Loucy (cell line): ENCODE measurements at regions not wholly inside any gene's neighbourhood (a gene's known extent, or its start where the extent isn't known, plus 50 kb on each side); places are given as distances from the start of the nearest gene placed in this dataset.

ENCODE experiments used
- H2AFZ ChIP-seq: fragments of 200-600 bp; sonication (generic); 2 replicates; pipeline ENCODE4 v1.6.0; 2016; ENCODE audit warnings: antibody characterized with exemption, mild to moderate bottlenecking, low read length, moderate library complexity
- H3F3A ChIP-seq: fragments of 200-600 bp; 2 replicates; pipeline ENCODE4 v1.6.0; 2016; ENCODE audit warnings: antibody characterized with exemption, low read depth, mild to moderate bottlenecking
- H3K27me3 ChIP-seq: fragments of 200-600 bp; sonication (generic); 2 replicates; pipeline ENCODE4 v1.6.1; 2014; ENCODE audit warnings: low read length, mild to moderate bottlenecking; ENCODE audit not compliant: insufficient read depth, poor library complexity, severe bottlenecking
- H3K36me3 ChIP-seq: fragments of 200-600 bp; sonication (generic); 2 replicates; pipeline ENCODE4 v1.6.1; 2016; ENCODE audit warnings: low read length; ENCODE audit not compliant: insufficient read depth
- H3K4me1 ChIP-seq: fragments of 200-600 bp; sonication (generic); 2 replicates; pipeline ENCODE4 v1.5.1; 2014; ENCODE audit warnings: low read length, mild to moderate bottlenecking; ENCODE audit not compliant: insufficient read depth, poor library complexity, severe bottlenecking
- H3K4me2 ChIP-seq: fragments of 200-600 bp; sonication (generic); 2 replicates; pipeline ENCODE4 v1.6.0; 2014; ENCODE audit warnings: antibody characterized with exemption, low read length, low read depth, mild to moderate bottlenecking; ENCODE audit not compliant: poor library complexity, severe bottlenecking
- H3K4me3 ChIP-seq: fragments of 200-600 bp; sonication (generic); 2 replicates; pipeline ENCODE4 v1.5.1; 2014; ENCODE audit warnings: low read length, mild to moderate bottlenecking, mixed read lengths; ENCODE audit not compliant: poor library complexity, severe bottlenecking
- H3K79me2 ChIP-seq: fragments of 200-600 bp; sonication (generic); 2 replicates; pipeline ENCODE4 v1.6.1; 2014; ENCODE audit warnings: low read length; ENCODE audit not compliant: insufficient read depth
- H3K9ac ChIP-seq: fragments of 200-600 bp; sonication (generic); 2 replicates; pipeline ENCODE4 v1.6.0; 2014; ENCODE audit warnings: mild to moderate bottlenecking, low read depth, low read length, moderate library complexity; ENCODE audit not compliant: poor library complexity, severe bottlenecking
- H3K9me2 ChIP-seq: fragments of 200-600 bp; sonication (generic); replicated peaks from 2 replicates; pipeline ENCODE4 v1.6.1; 2016; ENCODE audit warnings: low read depth, low read length, mixed read lengths
- H3K9me3 ChIP-seq: fragments of 200-600 bp; sonication (generic); 2 replicates; pipeline ENCODE4 v1.6.1; 2014; ENCODE audit warnings: mild to moderate bottlenecking, antibody characterized with exemption, low read length, low read depth; ENCODE audit not compliant: insufficient read depth
- H4K20me1 ChIP-seq: fragments of 200-600 bp; sonication (generic); 2 replicates; pipeline ENCODE4 v1.6.0; 2014; ENCODE audit warnings: antibody characterized with exemption, low read length, mild to moderate bottlenecking; ENCODE audit not compliant: insufficient read depth, poor library complexity, severe bottlenecking
- EZH2phosphoT487 ChIP-seq: fragments of 200-600 bp; IDR thresholded peaks from 2 replicates; pipeline ENCODE4 v1.6.1; 2018; ENCODE audit warnings: antibody characterized with exemption, mild to moderate bottlenecking, moderate library complexity, borderline replicate concordance
- TF ChIP-seq, protein P1 (sequence below): fragments of 200-600 bp; sonication (generic); conservative IDR thresholded peaks from 2 replicates; pipeline ENCODE4 v1.5.1; 2014; ENCODE audit warnings: mild to moderate bottlenecking, antibody characterized with exemption, low read length

DNA sequence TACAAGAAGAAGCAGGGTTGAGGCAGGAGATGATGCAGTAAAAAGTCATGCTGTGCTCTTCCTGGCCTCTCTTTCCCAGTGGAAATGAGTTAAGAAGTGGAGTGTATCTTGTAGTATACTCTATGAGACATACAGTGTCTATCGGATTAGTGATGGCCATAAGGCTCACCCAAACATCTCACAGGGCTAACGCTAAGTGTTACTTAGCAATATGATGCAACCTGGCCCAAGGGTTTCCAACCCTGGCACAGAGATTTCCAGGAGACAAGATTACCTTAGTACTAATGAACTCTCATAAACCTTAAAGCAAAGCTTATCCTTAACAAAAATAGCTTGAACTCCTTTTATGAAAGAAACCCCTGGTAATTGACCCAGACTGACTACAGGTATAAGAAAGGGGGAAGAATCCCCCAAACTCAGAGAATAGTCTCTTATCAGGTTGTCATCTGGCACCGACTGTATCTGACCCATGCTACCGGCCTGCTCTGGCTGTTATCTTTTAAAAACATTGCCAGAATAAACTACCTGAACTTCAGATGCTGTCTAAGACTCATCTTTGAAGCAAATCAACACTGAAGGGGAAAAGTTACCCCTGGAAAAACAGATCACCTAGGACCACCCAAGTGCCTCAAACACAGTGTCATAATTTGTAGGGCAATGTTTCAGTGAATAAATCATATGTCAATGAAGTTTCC is 1002.0 kb downstream of the REEP3 start:
- Histone ChIP-seq H3K27me3 (no peaks in the 10 kb centered on the region), H3K4me1 (no peaks in the 10 kb centered on the region), H3K36me3 (no peaks in the 10 kb centered on the region), H3K4me3 (no peak overlapping the region), H4K20me1 (no peaks in the 10 kb centered on the region), H3K79me2 (no peaks in the 10 kb centered on the region), H3K9me2 (no peaks in the 10 kb centered on the region), H3F3A (no peaks in the 10 kb centered on the region), H2AFZ (no peak overlapping the region), H3K9ac (no peak overlapping the region), H3K4me2 (no peak overlapping the region), H3K9me3 (no peaks in the 10 kb centered on the region)
- TF ChIP-seq EZH2phosphoT487 = no peak
- TF ChIP-seq, protein P1, sequence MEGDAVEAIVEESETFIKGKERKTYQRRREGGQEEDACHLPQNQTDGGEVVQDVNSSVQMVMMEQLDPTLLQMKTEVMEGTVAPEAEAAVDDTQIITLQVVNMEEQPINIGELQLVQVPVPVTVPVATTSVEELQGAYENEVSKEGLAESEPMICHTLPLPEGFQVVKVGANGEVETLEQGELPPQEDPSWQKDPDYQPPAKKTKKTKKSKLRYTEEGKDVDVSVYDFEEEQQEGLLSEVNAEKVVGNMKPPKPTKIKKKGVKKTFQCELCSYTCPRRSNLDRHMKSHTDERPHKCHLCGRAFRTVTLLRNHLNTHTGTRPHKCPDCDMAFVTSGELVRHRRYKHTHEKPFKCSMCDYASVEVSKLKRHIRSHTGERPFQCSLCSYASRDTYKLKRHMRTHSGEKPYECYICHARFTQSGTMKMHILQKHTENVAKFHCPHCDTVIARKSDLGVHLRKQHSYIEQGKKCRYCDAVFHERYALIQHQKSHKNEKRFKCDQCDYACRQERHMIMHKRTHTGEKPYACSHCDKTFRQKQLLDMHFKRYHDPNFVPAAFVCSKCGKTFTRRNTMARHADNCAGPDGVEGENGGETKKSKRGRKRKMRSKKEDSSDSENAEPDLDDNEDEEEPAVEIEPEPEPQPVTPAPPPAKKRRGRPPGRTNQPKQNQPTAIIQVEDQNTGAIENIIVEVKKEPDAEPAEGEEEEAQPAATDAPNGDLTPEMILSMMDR = no peak

DNA sequence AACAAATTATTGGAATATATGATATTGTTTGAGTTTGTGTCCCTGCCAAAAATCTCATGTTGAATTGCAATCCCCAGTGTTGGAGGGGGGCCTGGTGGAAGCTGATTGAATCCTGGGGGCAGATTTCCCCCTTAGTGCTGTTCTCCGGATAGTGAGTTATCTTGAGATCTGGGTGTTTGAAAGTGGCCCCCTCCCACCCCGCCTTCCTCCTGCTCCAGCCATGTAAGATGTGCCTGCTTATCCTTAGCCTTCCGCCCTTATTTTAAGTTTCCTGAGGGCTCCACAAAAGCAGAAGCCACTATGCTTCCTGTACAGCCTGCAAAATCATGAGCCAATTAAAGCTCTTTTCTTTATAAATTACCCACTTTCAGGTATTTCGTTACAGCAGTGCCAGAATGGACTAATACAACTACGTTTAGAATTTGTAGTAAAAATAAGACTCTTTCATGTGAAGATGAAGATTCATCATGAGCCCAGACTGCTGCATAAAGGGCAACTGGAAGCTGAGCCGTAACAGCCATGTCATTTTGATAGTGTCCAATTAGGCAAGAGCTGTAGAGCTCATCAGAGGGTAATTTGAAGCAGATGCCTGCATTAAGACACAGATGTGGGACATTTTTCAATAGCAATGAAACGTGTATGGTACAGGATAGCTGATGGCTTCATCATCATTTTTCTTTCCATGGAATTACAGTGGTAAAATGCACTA is 1007.2 kb downstream of the REEP3 start:
- no peaks in the 10 kb centered on the region for H3F3A ChIP-seq
- H3K4me1 ChIP-seq = no peaks in the 10 kb centered on the region
- H3K9me3 ChIP-seq = no peaks in the 10 kb centered on the region
- H3K79me2 ChIP-seq = no peaks in the 10 kb centered on the region
- H3K4me2 ChIP-seq = no peak overlapping the region
- H3K27me3 ChIP-seq = no peaks in the 10 kb centered on the region
- no peak overlapping the region for H3K4me3 ChIP-seq
- no peaks in the 10 kb centered on the region for H3K36me3 ChIP-seq
- H3K9ac ChIP-seq = no peak overlapping the region
- no peak overlapping the region for H2AFZ ChIP-seq
- no peaks in the 10 kb centered on the region for H3K9me2 ChIP-seq
- TF ChIP-seq, protein P1 = no peak
- TF ChIP-seq EZH2phosphoT487 = no peak
- H4K20me1 ChIP-seq = no peaks in the 10 kb centered on the region

DNA sequence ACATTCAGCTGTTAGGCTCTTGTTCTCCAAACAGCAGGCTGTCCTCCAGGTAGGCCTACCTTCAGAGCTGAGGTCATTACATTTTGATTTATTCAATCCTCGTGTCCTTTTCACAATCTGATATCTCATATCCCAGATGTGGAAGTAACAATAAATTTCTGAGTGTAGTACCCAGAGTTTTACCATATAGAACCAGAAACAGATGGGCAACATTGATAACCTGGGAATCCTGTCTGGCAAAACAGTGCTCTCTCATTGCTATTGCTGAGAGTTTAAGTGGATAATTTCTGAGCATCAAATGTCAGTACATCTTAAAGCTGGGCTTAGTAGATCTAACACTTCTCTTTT is 1007.8 kb downstream of the REEP3 start:
- TF ChIP-seq, protein P1 = no peak
- TF ChIP-seq EZH2phosphoT487 = no peak

More for the DNA sequence above, 1007.8 kb downstream of the REEP3 start:
- Histone ChIP-seq H3K79me2 (no peaks in the 10 kb centered on the region), H4K20me1 (no peaks in the 10 kb centered on the region), H3K9me3 (no peaks in the 10 kb centered on the region), H3F3A (no peaks in the 10 kb centered on the region), H3K36me3 (no peaks in the 10 kb centered on the region), H3K9me2 (no peaks in the 10 kb centered on the region), H3K27me3 (no peaks in the 10 kb centered on the region), H3K4me1 (no peaks in the 10 kb centered on the region), H3K4me3 (no peak overlapping the region), H3K9ac (no peak overlapping the region), H2AFZ (no peak overlapping the region), H3K4me2 (no peak overlapping the region)
